IMR-90 (cell line): ENCODE measurements at regions not wholly inside any gene's neighbourhood (a gene's known extent, or its start where the extent isn't known, plus 50 kb on each side); places are given as distances from the start of the nearest gene placed in this dataset.

Source experiments
- ATAC-seq: fragments of 200-7000 bp; cut with Tn5 transposase; 2 replicates; pipeline ENCODE4 v1.9.1; 2020; ENCODE audit warnings: low read depth, mild to moderate bottlenecking, moderate library complexity
- BruUV-seq: library from RNA; stranded (reverse); fragments of 400-500 nt; replicated peaks from 2 replicates; lab custom pipeline; 2021; lab: Mats Ljungman, UMichigan
- CTCF ChIA-PET: fragments of 300-600 bp; formaldehyde crosslinking; extraction: SDS; loops from one replicate; lab custom pipeline; 2021; ENCODE audit warnings: antibody characterized with exemption; lab: Yijun Ruan, JAX
- POLR2A ChIA-PET: fragments of 300-600 bp; sonication (Branson Sonifier 250); formaldehyde crosslinking; loops from one replicate; lab custom pipeline; 2022; ENCODE audit warnings: antibody characterized with exemption; ENCODE audit not compliant: unreplicated experiment; lab: Charles Lee
- DNase-seq: peaks from one replicate; pipeline ENCODE4 v3.0.0; 2013
- H2AFZ ChIP-seq: replicated peaks from 2 replicates; pipeline ENCODE3; 2013; ENCODE audit warnings: low read length, mild to moderate bottlenecking; ENCODE audit not compliant: poor library complexity
- H2AK5ac ChIP-seq: 2 replicates; pipeline ENCODE4 v1.6.1; 2013; ENCODE audit warnings: low read depth, low read length, inconsistent platforms
- H2AK9ac ChIP-seq: replicated peaks from 2 replicates; pipeline ENCODE3; 2013; ENCODE audit warnings: mild to moderate bottlenecking, low read depth, low read length, moderate library complexity; ENCODE audit not compliant: poor library complexity
- H2BK120ac ChIP-seq: 2 replicates; pipeline ENCODE4 v1.6.1; 2013; ENCODE audit warnings: low read depth, low read length, inconsistent platforms
- H2BK15ac ChIP-seq: 3 replicates; pipeline ENCODE4 v1.6.1; 2013; ENCODE audit warnings: low read depth, low read length, inconsistent platforms
- H2BK20ac ChIP-seq: 2 replicates; pipeline ENCODE4 v1.6.1; 2013; ENCODE audit warnings: low read depth, mild to moderate bottlenecking, inconsistent platforms, low read length, moderate library complexity
- H2BK5ac ChIP-seq: 2 replicates; pipeline ENCODE4 v1.6.1; 2013; ENCODE audit warnings: mild to moderate bottlenecking, low read depth, low read length, inconsistent platforms; ENCODE audit not compliant: poor library complexity, severe bottlenecking
- H3K14ac ChIP-seq: replicated peaks from 2 replicates; pipeline ENCODE4 v1.6.1; 2013; ENCODE audit warnings: low read depth, low read length, inconsistent platforms
- H3K18ac ChIP-seq: 2 replicates; pipeline ENCODE4 v1.6.1; 2013; ENCODE audit warnings: low read depth, low read length, control low read depth
- H3K23ac ChIP-seq: 2 replicates; pipeline ENCODE4 v1.6.1; 2013; ENCODE audit warnings: low read depth, low read length, inconsistent platforms
- H3K27ac ChIP-seq: 2 replicates; pipeline ENCODE4 v1.5.1; 2013; ENCODE audit warnings: mild to moderate bottlenecking, control low read depth, low read length; ENCODE audit not compliant: insufficient read depth
- H3K27me3 ChIP-seq: 2 replicates; pipeline ENCODE4 v1.6.1; 2013; ENCODE audit warnings: low read length; ENCODE audit not compliant: control insufficient read depth, insufficient read depth
- H3K36me3 ChIP-seq: 2 replicates; pipeline ENCODE4 v1.6.1; 2013; ENCODE audit warnings: low read length, mixed read lengths; ENCODE audit not compliant: control insufficient read depth, insufficient read depth
- H3K4ac ChIP-seq: 2 replicates; pipeline ENCODE4 v1.6.1; 2013; ENCODE audit warnings: low read depth, low read length, inconsistent platforms
- H3K4me1 ChIP-seq: 2 replicates; pipeline ENCODE4 v1.6.1; 2013; ENCODE audit warnings: low read length, mixed read lengths; ENCODE audit not compliant: control insufficient read depth, insufficient read depth
- H3K4me2 ChIP-seq: 2 replicates; pipeline ENCODE4 v1.6.1; 2013; ENCODE audit warnings: low read depth, mild to moderate bottlenecking, control low read depth, low read length, moderate library complexity
- H3K4me3 ChIP-seq: 2 replicates; pipeline ENCODE4 v1.5.1; 2013; ENCODE audit warnings: low read depth, mild to moderate bottlenecking, control low read depth, low read length, moderate library complexity; ENCODE audit not compliant: insufficient read depth
- H3K56ac ChIP-seq: 2 replicates; pipeline ENCODE4 v1.6.1; 2013; ENCODE audit warnings: low read length, inconsistent platforms; ENCODE audit not compliant: insufficient read depth; ENCODE audit errors: extremely low read depth
- H3K79me1 ChIP-seq, 2 experiments: 2 replicates each; pipeline ENCODE4 v1.6.1; 2013; ENCODE audit warnings: low read length in 2 of 2, inconsistent platforms in 1 of 2, low read depth in 1 of 2
- H3K9ac ChIP-seq: 2 replicates; pipeline ENCODE4 v1.6.1; 2013; ENCODE audit warnings: low read depth, low read length, control low read depth
- H3K9me1 ChIP-seq: 2 replicates; pipeline ENCODE4 v1.6.1; 2013; ENCODE audit warnings: low read length, inconsistent platforms; ENCODE audit not compliant: insufficient read depth
- H3K9me3 ChIP-seq: 2 replicates; pipeline ENCODE4 v1.6.1; 2013; ENCODE audit warnings: low read length; ENCODE audit not compliant: control insufficient read depth, insufficient read depth
- H4K20me1 ChIP-seq: 2 replicates; pipeline ENCODE4 v1.6.1; 2013; ENCODE audit warnings: low read length, inconsistent platforms; ENCODE audit not compliant: insufficient read depth
- H4K5ac ChIP-seq: 2 replicates; pipeline ENCODE4 v1.6.1; 2013; ENCODE audit warnings: mild to moderate bottlenecking, low read depth, low read length, control low read depth
- H4K8ac ChIP-seq, 2 experiments: 2 replicates each; pipeline ENCODE4 v1.6.1; 2013; ENCODE audit warnings: low read depth in 2 of 2, low read length in 2 of 2, control low read depth in 1 of 2, inconsistent platforms in 1 of 2
- H4K91ac ChIP-seq: 2 replicates; pipeline ENCODE4 v1.6.1; 2013; ENCODE audit warnings: low read depth, low read length, inconsistent platforms; ENCODE audit not compliant: insufficient read depth
- BHLHE40 ChIP-seq: fragments of 150-350 bp; IDR thresholded peaks from 2 replicates; pipeline ENCODE4 v1.6.1; 2016; ENCODE audit warnings: mild to moderate bottlenecking, low read depth, low read length
- CEBPB ChIP-seq: IDR thresholded peaks from 2 replicates; pipeline ENCODE4 v1.6.1; 2012; ENCODE audit warnings: low read depth, low read length, improper control_type of control experiment
- CHD1 ChIP-seq: IDR thresholded peaks from 2 replicates; pipeline ENCODE4 v1.6.1; 2012; ENCODE audit warnings: low read depth, low read length, improper control_type of control experiment
- FOS ChIP-seq: fragments of 150-350 bp; IDR thresholded peaks from 2 replicates; pipeline ENCODE4 v1.6.1; 2016; ENCODE audit warnings: low read depth, low read length
- MAFK ChIP-seq: IDR thresholded peaks from 2 replicates; pipeline ENCODE4 v1.6.1; 2012; ENCODE audit warnings: low read depth, low read length, improper control_type of control experiment
- MAZ ChIP-seq: IDR thresholded peaks from 2 replicates; pipeline ENCODE4 v1.6.1; 2012; ENCODE audit warnings: low read depth, mild to moderate bottlenecking, low read length, improper control_type of control experiment, moderate library complexity, borderline replicate concordance
- MXI1 ChIP-seq: IDR thresholded peaks from 2 replicates; pipeline ENCODE4 v1.6.1; 2012; ENCODE audit warnings: low read depth, mild to moderate bottlenecking, low read length, moderate library complexity, borderline replicate concordance
- NFE2L2 ChIP-seq: fragments of 150-350 bp; IDR thresholded peaks from 2 replicates; pipeline ENCODE4 v1.6.1; 2016; ENCODE audit warnings: low read depth, mild to moderate bottlenecking, low read length
- POLR2A ChIP-seq: IDR thresholded peaks from 2 replicates; pipeline ENCODE4 v1.6.1; 2012; ENCODE audit warnings: mild to moderate bottlenecking, low read depth, low read length
- RAD21 ChIP-seq: IDR thresholded peaks from 2 replicates; pipeline ENCODE4 v1.6.1; 2012; ENCODE audit warnings: low read length, improper control_type of control experiment
- RCOR1 ChIP-seq: IDR thresholded peaks from 2 replicates; pipeline ENCODE4 v1.6.1; 2012; ENCODE audit warnings: mild to moderate bottlenecking, low read length, improper control_type of control experiment; ENCODE audit not compliant: insufficient replicate concordance
- RFX5 ChIP-seq: IDR thresholded peaks from 2 replicates; pipeline ENCODE4 v1.8.0; 2012; ENCODE audit warnings: low read depth, mild to moderate bottlenecking, low read length, moderate library complexity
- SMC3 ChIP-seq: fragments of 150-350 bp; IDR thresholded peaks from 2 replicates; pipeline ENCODE4 v1.6.1; 2016; ENCODE audit warnings: low read depth, mild to moderate bottlenecking, antibody characterized with exemption, low read length, moderate library complexity
- WGBS, 2 experiments: methylation state at CpG; one replicate each; pipeline versions ENCODE4 v1.1.5 to v1.1.7; 2013; ENCODE audit warnings: missing lambda C conversion rate in 2 of 2; ENCODE audit not compliant: insufficient read length in 1 of 2; ENCODE audit errors: extremely low coverage in 2 of 2; 5-methylcytosine and 5-hydroxymethylcytosine counted together
- dilution Hi-C: fragments of 300-500 bp; cut with HindIII; formaldehyde crosslinking; loops from one replicate; pipeline ENCODE4 v1.14.3; 2018; ENCODE audit warnings: low sequenced_read_pairs; ENCODE audit not compliant: unreplicated experiment
- in situ Hi-C: fragments of 300-500 bp; cut with MboI; formaldehyde crosslinking; loops from 3 replicates; pipeline ENCODE4 v1.14.3; 2019; ENCODE audit warnings: low sequenced_read_pairs, inconsistent platforms, mixed read lengths
- intact Hi-C: fragments of 100-400 bp; cut with micrococcal nuclease; formaldehyde crosslinking; loops from 2 replicates; pipeline ENCODE4 v1.10.0; 2022
- TF ChIP-seq, protein P1 (sequence below): fragments of 150-350 bp; IDR thresholded peaks from 2 replicates; pipeline ENCODE4 v1.6.1; 2017; ENCODE audit warnings: mild to moderate bottlenecking, antibody characterized with exemption, low read length, low read depth
- TF ChIP-seq, protein P2 (sequence below): conservative IDR thresholded peaks from 2 replicates; pipeline ENCODE4 v1.5.1; 2012; ENCODE audit warnings: mild to moderate bottlenecking, low read depth, low read length, improper control_type of control experiment
- TF ChIP-seq, protein P3 (sequence below): fragments of 150-350 bp; IDR thresholded peaks from 2 replicates; pipeline ENCODE4 v1.6.1; 2016; ENCODE audit warnings: low read depth, mild to moderate bottlenecking, low read length, moderate library complexity, borderline replicate concordance

DNA sequence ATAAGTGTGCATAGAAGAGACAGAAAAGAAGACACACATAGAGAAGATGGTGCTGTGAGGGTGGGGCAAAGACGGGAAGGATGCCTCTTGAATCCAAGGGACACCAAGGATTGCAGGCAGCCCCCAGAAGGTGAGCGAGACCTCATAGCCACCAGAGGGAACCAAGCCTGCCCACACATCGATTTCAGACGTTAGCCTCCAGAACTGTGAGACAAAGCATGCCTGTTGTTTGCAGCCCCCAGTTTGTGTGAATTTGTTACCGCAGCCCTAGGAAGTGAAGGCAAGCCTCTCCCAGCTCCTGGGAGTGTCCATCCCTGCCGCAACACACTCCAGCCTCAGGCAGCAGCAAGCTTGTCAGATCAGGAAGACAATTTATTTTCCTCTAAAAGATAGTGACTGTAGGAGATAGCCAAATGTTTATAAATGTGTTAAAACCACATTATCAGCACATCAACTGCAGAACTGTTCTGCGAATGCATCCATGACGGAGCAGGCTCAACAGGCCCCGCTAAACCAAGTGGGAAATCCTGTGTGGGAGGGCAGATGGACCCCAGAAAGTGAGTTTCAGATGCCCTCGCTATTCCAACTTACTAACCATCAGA, 543.3 kb downstream of the MATN1 start:
- Histone ChIP-seq H3K27me3 (no peaks in the 10 kb centered on the region), H2AK9ac (no peak overlapping the region), H3K27ac (no peak overlapping the region), H3K9me1 (no peaks in the 10 kb centered on the region), H2AK5ac (no peak overlapping the region), H2BK5ac (no peak overlapping the region), H3K9ac (no peak overlapping the region), H3K23ac (no peak overlapping the region), H2BK120ac (no peak overlapping the region), H4K20me1 (no peaks in the 10 kb centered on the region), H3K4me3 (no peak overlapping the region), H4K91ac (no peak overlapping the region), H2BK15ac (no peak overlapping the region), H3K18ac (no peak overlapping the region), H3K56ac (no peak overlapping the region), H3K4me2 (no peak overlapping the region), H3K14ac (no peak overlapping the region), H3K79me1 (no peaks in the 10 kb centered on the region), H2AFZ (no peak overlapping the region), H4K5ac (no peak overlapping the region), H4K8ac (no peak overlapping the region), H3K36me3 (no peaks in the 10 kb centered on the region), H3K4me1 (no peaks in the 10 kb centered on the region), H2BK20ac (no peak overlapping the region), H3K9me3 (no peaks in the 10 kb centered on the region), H3K4ac (no peak overlapping the region)
- TF ChIP-seq CHD1 (no peak), SMC3 (no peak), NFE2L2 (no peak), POLR2A (no peak), RFX5 (no peak), RCOR1 (no peak), BHLHE40 (no peak), MXI1 (no peak), MAFK (no peak), RAD21 (no peak), CEBPB (no peak), FOS (no peak), MAZ (no peak)
- TF ChIP-seq, protein P1, sequence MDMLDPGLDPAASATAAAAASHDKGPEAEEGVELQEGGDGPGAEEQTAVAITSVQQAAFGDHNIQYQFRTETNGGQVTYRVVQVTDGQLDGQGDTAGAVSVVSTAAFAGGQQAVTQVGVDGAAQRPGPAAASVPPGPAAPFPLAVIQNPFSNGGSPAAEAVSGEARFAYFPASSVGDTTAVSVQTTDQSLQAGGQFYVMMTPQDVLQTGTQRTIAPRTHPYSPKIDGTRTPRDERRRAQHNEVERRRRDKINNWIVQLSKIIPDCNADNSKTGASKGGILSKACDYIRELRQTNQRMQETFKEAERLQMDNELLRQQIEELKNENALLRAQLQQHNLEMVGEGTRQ = no peak
- TF ChIP-seq, protein P2, sequence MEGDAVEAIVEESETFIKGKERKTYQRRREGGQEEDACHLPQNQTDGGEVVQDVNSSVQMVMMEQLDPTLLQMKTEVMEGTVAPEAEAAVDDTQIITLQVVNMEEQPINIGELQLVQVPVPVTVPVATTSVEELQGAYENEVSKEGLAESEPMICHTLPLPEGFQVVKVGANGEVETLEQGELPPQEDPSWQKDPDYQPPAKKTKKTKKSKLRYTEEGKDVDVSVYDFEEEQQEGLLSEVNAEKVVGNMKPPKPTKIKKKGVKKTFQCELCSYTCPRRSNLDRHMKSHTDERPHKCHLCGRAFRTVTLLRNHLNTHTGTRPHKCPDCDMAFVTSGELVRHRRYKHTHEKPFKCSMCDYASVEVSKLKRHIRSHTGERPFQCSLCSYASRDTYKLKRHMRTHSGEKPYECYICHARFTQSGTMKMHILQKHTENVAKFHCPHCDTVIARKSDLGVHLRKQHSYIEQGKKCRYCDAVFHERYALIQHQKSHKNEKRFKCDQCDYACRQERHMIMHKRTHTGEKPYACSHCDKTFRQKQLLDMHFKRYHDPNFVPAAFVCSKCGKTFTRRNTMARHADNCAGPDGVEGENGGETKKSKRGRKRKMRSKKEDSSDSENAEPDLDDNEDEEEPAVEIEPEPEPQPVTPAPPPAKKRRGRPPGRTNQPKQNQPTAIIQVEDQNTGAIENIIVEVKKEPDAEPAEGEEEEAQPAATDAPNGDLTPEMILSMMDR = no peak
- TF ChIP-seq, protein P3, sequence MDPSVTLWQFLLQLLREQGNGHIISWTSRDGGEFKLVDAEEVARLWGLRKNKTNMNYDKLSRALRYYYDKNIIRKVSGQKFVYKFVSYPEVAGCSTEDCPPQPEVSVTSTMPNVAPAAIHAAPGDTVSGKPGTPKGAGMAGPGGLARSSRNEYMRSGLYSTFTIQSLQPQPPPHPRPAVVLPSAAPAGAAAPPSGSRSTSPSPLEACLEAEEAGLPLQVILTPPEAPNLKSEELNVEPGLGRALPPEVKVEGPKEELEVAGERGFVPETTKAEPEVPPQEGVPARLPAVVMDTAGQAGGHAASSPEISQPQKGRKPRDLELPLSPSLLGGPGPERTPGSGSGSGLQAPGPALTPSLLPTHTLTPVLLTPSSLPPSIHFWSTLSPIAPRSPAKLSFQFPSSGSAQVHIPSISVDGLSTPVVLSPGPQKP = no peak
- ChIA-PET POLR2A (no interaction called here), CTCF (interaction anchor here (0.5 kb wide), 1 partner anchor 24 kb away, joined by 4 read pairs; no protein-coding TSS in a partner anchor)
- dilution Hi-C loops (no loop called here), intact Hi-C loops (no loop called here), in situ Hi-C loops (no loop called here)
- no TSS peak for BruUV-seq
- WGBS, 2 experiments = no CpG with 5 or more reads among the region's 10 CpGs
- ATAC-seq (no peak), DNase-seq (no peak)
